GM12872 (cell line): ENCODE measurements at regions not wholly inside any gene's neighbourhood (a gene's known extent, or its start where the extent isn't known, plus 50 kb on each side); places are given as distances from the start of the nearest gene placed in this dataset.

Experiments used
- CTCF ChIP-seq: IDR thresholded peaks from 3 replicates; pipeline ENCODE4 v1.5.1; 2011; ENCODE audit warnings: low read depth, mild to moderate bottlenecking, low read length, moderate library complexity; ENCODE audit not compliant: insufficient read depth

GRCh38 chr19:30652751-30653150 is 280.6 kb downstream of the ZNF536 start:
- TF ChIP-seq CTCF, result no peak

- TF ChIP-seq CTCF, result no peak
Observed at GRCh38 chr19:30651691-30652090, 279.5 kb downstream of the ZNF536 start.

GRCh38 chr19:30651066-30651465 is 278.9 kb downstream of the ZNF536 start:
- no peak for TF ChIP-seq CTCF

- peak; percentile 83 for TF ChIP-seq CTCF
Observed at GRCh38 chr19:30649934-30650614, 277.9 kb downstream of the ZNF536 start.

- TF ChIP-seq CTCF, result no peak
Observed at GRCh38 chr19:30648866-30649862, 277.0 kb downstream of the ZNF536 start.

- no peak for TF ChIP-seq CTCF
Observed at GRCh38 chr19:30647891-30648720, 275.9 kb downstream of the ZNF536 start.

GRCh38 chr19:30646806-30647205 is 274.6 kb downstream of the ZNF536 start:
- no peak for TF ChIP-seq CTCF
